MV-4-11 (cell line): ENCODE measurements at regions not wholly inside any gene's neighbourhood (a gene's known extent, or its start where the extent isn't known, plus 50 kb on each side); places are given as distances from the start of the nearest gene placed in this dataset.
"Not testable (repeated sequence)": the region's sequence is repeated elsewhere in the genome, so short reads cannot be mapped to it uniquely, and the experiment has no call there.

Source experiments
- DNase-seq: peaks from one replicate; lab custom pipeline; 2025; lab: John Stamatoyannopoulos, UW

- peak; percentile 44 for DNase-seq
These were observed 180.3 kb upstream of the ZNF217 start for GRCh38 chr20:53773792-53774401.

GRCh38 chr20:53773066-53773791 lies 179.6 kb upstream of the ZNF217 start:
- DNase-seq = not testable (repeated sequence)

DNA sequence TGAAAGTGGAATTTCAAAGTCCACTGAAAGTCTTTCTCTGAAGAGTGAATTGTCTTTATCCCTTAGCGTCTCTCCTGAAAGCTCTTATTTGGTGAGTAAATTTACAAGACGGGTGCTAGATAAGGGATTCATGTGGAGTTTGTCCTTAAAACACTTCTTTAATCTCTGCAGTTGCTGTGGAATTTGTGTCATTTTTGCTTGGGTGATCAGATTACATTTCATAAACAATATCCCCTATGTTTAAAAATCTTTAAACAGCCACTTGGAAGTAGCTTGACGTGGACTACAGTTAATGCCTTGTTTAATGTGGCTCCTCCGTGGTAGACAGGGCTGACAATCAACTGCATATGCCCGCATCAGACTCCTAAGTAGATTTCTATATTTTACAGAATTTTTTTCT lies 175.4 kb upstream of the ZNF217 start:
- DNase-seq = no peak

GRCh38 chr20:53768329-53768728 lies 174.7 kb upstream of the ZNF217 start:
- DNase-seq = no peak

DNA sequence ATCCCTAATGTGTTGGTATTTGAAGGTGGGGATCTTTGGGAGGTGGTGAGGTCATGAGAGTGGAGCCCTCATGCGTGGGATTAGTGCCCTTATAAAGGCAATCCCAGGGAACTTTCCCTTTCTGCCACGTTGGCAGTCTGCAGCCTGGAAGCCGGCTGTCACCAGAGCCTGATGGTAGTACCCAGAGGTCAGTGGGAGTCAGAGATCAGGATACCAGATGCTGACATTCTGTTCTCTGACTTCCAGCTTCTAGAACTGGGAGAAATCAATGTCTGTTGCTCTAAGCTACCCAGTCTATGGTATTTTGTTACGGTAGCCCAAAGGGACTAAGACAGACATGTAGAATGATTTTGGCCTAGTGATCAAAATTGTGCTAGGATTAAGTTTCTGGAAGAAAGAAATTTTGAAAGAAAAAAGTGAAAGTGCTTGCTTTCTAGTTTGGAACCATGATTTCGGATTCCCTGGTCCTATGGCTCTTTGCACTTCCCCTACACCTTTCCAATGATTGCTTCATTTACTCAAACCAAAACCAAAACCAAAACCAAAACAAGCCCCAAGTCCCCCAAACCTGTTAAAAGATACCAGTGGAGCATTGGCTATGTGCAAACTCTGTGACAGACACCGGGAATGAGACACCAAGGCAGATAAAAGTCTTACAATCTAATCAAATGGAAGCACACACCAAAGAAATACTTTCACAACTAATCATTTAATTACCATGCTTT lies 173.7 kb upstream of the ZNF217 start:
- no peak for DNase-seq

- no peak for DNase-seq
These were observed 170.8 kb upstream of the ZNF217 start for GRCh38 chr20:53764415-53764800.

GRCh38 chr20:53763707-53764414 lies 170.2 kb upstream of the ZNF217 start:
- no peak for DNase-seq

DNA sequence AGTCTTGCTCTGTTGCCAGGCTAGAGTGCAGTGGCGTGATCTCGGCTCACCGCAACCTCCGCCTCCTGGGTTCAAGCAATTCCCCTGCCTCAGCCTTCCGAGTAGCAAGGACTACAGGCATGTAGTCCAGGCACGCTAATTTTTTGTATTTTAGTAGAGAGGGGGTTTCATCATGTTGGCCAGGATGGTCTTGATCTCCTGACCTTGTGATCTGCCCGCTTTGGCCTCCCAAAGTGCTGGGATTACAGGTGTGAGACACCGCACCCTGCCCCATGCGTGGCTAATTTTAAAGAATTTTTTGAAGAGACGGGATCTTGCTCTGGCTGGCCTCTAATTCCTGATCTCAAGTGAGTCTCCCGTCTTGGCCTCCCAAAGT lies 168.8 kb upstream of the ZNF217 start:
- DNase-seq = not testable (repeated sequence)

DNA sequence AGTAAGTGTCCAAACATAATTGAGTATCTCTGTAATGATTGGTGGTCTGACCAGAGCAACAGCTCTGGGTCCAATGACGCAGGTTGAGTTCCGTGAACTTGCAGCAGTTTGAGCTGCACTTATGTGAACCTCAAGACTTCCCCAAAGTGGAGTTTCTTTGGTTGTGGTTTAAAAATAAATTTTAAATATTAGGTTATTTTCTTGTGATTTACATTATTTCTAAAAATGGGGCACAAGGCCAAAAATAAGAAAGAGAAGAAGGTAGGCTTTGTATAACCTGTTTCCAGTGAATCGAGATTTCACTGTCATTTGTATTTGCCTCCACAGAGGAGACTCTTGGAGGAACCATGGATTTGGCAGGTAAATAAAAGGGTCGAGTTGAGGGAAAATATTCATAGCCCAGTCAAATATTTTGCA lies 166.4 kb upstream of the ZNF217 start:
- peak; percentile 96 for DNase-seq

DNA sequence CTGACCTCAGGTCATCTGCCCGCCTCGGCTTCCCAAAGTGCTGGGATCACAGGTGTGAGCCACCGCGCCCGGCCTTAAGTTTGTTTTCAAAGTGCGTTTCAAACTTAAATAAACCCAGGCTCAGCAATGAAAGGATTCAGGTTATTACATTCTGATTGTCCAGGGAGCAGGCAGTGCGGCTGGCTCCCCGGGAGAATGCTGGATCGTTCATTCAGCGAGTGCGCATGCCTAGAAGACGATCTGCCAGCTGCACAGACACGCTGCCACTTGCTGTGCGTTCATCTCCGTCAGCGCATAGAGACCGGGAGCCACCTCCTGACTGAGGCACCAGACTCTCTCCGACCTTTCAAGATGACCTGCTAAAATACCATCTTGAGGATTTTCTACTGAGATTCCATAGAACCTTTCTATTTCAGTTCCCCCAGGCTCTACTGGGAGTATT lies 163.9 kb upstream of the ZNF217 start:
- DNase-seq = no peak

DNA sequence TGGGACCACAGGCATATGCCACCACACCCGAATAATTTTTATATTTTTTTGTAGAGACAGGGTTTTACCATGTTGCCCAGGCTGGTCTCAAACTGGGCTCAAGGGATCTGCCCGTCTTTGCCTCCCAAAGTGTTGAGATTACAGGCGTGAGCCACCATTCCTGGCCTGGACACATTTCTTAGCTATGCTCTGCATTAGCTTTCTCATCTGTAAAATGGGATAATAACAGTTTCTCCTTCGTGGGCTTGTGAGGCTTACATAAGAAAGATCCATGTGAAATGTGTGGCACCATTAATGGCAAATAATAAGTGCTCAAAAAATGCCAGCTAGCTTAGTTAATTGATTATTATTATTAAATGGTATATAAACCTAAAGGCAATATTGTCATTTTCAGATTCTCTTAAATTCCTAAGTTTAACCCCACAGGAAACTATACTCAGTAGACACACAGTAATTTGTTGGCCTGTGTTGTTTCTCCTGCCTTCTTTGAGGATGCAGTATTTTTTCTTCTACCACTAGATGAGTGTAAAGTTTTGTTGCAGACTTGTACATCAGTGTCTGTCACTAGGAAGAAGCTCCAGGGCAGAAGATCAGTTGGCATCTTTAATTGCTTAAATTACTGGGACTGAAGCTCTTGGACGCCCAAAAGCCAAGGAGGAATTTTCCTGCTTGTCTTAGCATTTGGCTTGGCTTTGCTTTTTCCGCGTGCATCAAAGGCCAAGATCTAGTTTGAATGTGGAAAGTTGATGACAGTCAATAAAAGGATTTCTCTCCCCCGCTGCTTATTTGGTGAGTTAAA lies 162.3 kb upstream of the ZNF217 start:
- no peak for DNase-seq

- DNase-seq = no peak
These were observed 160.3 kb upstream of the ZNF217 start for GRCh38 chr20:53753880-53754459.

DNA sequence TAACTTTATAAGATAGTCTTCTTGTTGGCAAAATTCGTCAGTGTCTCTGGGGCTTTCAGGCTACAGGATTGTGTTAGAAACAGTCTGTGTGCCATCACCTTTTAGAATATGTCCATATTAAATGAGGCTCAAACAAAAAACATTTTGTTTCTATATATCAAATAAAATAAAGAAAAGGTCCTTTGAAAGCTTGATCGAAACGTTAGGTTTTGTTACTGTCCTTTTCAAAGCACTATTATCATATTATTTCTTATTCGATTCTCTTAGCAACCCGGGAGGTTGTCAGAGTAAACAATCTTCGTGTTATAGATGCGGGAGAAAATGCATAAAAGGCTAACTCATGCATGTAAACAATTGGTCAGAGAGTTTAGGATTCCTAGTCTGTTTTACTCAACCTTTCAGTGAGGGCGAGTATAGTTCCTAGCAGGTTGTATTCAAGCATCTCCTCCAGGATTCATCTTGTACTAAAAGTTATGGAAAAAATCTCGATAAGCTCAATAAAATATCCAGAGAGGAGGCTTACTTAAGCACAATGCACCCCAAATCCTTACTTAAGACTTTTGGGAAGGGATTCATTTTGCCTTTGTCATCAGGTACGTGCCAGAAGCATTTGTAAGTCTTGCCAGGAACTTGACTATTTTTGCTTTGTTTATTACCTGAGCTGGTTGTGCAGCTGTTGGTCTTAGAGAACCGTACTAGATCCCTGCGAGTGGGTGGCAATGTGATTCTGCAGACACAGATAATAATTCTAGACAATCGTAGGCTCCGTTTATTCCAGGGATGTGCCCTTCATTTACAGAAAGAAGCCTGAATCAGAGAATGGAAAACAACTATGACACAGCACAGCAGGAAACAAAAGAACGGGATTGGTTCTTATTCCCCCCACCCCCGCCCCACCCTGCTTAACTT lies 159.6 kb upstream of the ZNF217 start:
- no peak for DNase-seq

DNA sequence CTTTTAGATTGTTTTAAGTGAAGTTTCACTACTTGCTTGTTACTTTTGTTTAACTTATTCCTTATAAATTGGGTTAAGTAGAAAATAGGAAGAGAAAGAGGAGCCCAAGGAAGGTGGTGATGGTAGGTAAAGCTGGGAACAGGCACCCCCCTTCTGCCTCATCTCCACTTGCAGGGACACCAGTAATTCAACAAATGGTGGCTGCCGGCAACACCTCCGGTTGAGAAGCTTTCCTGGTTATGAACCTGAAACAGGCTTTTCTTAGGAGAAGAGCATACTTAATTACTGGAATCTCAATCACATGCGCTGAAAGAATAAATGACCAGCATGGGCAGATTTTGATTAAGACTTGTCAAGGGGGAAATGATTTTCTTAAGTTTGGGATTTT lies 158.9 kb upstream of the ZNF217 start:
- DNase-seq = no peak

DNA sequence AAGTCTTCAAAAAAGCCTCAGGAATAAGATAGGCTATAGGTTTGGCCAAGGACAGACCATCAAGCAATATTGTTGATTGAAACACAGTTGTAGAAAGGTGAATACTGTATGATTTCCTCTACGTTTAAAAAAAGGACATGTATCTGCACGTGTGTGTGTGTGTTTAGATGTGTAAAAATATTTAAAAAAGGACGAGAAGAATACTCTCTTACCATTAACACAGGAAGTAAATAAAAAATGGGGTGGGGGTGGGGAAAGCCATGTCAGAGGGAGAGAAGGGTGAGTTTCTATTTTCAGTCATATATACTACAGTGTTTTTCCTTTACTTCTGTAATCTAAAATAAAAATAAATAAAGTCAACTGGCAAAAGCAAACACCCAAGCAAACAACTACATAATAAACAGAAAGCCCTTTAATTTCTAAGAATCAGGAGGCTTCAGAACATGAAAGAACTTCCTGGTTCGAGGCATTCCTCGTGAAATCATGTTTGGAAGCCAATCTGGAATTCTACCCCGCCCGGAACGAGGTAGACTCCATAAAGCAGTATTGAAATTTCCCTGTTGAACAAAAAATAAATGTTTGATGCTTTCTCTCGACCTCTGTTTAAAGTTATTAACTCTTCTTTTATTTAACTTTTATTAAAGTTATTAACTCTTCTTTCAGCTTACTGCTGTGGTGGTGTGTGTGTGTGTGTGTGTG lies 158.1 kb upstream of the ZNF217 start:
- no peak for DNase-seq

- peak; percentile 96 for DNase-seq
These were observed 157.4 kb upstream of the ZNF217 start for GRCh38 chr20:53750827-53751619.

GRCh38 chr20:53749499-53749898 lies 155.9 kb upstream of the ZNF217 start:
- no peak for DNase-seq

- peak; percentile 20 for DNase-seq
These were observed 155.3 kb upstream of the ZNF217 start for GRCh38 chr20:53748821-53749421.
